Activated CD8-positive, alpha-beta memory T cell treated with anti-CD3 and anti-CD28 coated beads for 24 hours (primary cell): ENCODE measurements at regions not wholly inside any gene's neighbourhood (a gene's known extent, or its start where the extent isn't known, plus 50 kb on each side); places are given as distances from the start of the nearest gene placed in this dataset.
"Not testable (repeated sequence)": the region's sequence is repeated elsewhere in the genome, so short reads cannot be mapped to it uniquely, and the experiment has no call there.

Source experiments
- DNase-seq: peaks from one replicate; pipeline ENCODE4 v3.0.0-alpha.2; 2020

DNA sequence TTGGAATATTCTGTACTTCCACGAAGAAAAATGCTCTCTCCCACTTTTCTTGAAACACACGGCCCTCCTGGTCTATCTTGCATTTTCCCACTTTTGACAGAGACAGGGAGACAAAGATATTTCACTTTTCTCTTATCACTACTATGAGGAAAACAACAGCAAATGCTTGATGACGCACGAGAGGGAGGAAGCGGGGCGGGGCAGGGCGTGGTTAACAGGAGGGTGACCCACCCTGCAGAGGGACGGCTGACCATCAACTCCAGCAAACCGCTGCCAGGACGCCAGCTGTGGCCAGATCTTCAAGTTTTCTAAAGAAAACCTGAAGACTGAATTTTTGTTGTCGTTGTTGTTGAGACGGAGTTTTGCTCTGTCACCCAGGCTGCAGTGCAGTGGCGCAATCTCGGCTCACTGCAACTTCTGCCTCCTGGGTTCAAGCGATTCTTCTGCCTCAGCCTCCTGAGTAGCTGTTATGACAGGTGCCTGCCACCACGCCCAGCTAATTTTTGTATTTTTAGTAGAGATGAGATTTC, 63.8 kb downstream of the NSUN5 start:
- not testable (repeated sequence) for DNase-seq

DNA sequence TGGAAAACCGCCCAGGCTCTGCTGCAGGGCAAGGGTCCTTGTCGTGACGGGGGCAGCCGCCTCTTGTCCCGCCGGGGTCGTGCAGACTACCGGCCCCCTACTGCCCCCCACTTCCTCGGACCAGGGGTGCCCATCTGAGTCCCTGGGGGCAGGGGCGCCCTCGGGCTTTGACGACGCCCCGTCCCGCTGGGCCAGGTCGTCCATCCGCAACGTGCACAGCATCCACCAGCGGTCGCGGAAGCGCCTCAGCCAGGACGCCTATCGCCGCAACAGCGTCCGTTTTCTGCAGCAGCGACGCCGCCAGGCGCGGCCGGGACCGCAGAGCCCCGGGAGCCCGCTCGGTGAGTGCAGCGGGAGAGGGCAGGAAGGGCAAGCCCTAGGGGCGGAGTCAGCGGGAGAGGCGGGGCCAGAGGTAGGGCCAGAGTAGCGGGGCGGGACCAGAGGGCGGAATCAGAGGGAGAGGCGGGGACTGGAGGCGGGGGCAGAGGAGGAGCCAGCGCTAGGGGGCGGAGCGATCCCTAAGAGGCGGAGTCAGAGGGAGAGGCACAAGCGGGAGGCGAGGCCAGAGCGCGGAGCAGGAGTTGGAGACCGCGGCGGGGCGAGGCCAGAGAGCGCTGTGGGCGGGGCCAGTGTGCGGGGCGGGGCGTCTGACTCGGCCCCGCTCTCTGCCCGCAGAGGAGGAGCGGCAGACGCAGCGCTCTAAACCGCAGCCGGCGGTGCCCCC, 73.5 kb downstream of the NSUN5 start:
- peak; percentile 95 for DNase-seq

DNA sequence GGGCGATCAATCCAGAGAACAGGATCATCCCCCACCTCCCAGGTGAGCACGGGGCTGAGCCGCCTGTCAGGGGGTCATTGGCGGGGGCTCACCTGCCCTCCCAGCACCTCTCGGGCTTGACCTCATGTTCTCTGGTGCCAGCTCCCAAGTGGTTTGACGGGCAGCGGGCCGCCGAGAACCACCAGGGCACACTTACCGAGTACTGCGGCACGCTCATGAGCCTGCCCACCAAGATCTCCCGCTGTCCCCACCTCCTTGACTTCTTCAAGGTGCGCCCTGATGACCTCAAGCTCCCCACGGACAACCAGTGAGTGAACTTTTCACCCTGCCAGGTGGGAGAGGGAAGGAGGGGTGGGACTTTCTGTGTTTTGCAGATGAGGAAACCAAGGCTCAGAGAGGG, 82.9 kb downstream of the NSUN5 start:
- DNase-seq, result not testable (repeated sequence)

- DNase-seq, result not testable (repeated sequence)
Observed at GRCh38 chr7:73221724-73222123, 86.9 kb downstream of the NSUN5 start.

DNA sequence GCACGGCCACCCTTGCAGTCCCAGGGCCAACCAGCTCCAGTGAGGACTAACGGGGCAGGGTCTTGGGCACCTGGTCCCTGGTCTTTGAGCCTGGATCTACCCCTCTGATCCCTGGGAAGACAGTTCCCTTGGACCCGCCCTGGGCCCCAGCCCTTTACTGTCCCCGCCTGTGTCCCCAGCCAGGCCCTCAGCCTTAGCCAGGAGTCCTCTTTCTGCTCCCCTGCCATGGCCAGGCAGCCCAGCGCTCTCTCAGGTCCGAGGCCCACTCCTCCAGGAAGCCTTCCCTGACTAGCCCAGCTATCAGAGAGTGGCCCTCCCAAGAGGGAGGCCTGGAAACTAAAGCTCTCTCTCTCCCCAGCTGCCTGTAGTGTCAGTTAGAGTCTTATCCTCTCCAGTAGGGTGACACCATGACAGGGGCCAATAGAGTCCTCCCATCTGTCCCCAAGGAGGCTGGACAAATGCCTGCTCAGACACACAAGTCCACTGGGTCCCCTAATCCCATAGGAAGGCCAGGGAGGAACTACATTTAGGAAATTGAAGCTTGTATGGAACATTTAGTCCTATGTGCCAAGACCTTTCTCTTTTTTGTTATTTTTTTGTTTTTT, 87.8 kb downstream of the NSUN5 start:
- DNase-seq, result not testable (repeated sequence)

- DNase-seq, result not testable (repeated sequence)
Observed at GRCh38 chr7:73220357-73220756, 88.3 kb downstream of the NSUN5 start.

DNA sequence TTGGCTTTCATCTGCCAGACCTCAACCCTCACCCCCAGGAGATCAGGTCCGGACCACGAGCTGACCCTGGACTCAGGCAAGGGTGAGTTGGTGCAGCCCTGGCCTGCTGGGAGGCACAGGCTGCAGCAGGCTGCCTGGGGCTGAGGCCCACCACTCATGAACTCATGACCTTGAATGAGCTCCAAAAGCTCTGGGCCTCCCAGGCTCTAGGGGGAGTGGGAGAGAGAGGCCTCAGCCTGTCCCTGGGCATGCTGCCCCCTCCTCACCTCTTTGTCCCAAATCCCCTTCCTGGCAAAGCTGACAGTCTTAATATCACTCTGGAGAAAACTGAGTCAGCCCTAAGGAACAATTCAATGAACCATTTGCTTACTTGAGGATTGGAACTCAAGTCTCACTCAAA, 89.8 kb downstream of the NSUN5 start:
- DNase-seq, result not testable (repeated sequence)

GRCh38 chr7:73216046-73216675, 92.5 kb downstream of the NSUN5 start:
- DNase-seq, result not testable (repeated sequence)

- not testable (repeated sequence) for DNase-seq
Observed at GRCh38 chr7:73215232-73215631, 93.4 kb downstream of the NSUN5 start.

GRCh38 chr7:73214471-73214870, 94.2 kb downstream of the NSUN5 start:
- not testable (repeated sequence) for DNase-seq

- DNase-seq, result not testable (repeated sequence)
Observed at GRCh38 chr7:73213076-73213475, 95.5 kb downstream of the NSUN5 start.

GRCh38 chr7:73205594-73205993, 103.0 kb downstream of the NSUN5 start:
- DNase-seq, result not testable (repeated sequence)

DNA sequence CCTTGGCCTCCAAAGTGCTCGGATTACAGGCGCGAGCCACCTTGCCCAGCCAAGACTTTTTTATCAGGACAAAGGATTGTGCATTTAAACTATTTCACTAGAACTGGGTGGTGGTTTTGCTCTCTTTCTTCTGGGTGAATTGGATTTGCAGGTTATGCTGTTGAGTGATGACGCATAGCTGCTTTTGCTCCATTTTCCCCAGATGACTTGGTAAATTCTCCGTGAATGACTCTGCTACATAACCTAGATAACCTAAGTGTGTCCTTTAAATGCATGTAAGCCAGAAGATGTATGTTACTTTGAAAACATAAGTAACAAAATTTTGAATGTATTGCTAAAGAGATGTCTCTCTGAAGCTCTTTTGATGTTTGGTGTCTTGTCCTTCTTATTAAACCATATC, 103.7 kb downstream of the NSUN5 start:
- not testable (repeated sequence) for DNase-seq

GRCh38 chr7:73203312-73203711, 105.3 kb downstream of the NSUN5 start:
- not testable (repeated sequence) for DNase-seq

- not testable (repeated sequence) for DNase-seq
Observed at GRCh38 chr7:73201264-73201663, 107.4 kb downstream of the NSUN5 start.

DNA sequence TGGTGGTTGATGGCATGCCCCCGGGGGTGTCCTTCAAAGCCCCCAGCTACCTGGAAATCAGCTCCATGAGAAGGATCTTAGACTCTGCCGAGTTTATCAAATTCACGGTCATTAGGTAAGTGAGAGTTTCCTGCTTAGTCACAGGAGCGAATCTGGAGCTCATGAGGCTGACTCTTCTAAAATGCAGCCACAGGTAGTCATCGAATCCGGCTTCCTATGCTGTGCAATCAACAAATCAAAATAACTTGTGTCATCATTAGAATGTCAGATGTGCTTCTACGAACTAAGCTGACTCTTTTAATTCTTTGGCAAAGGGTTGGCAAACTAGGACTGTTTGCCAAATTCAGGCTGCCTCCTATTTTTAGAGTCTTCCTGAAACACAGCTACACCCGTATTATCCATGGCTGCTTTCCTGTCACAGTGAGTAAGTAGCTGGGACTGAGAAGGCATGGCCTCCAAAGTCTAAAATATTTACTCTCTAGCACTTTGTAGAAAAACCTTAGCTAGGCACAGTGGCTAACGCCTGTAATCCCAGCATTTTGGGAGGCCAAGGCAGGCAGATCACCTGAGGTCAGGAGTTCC, 108.0 kb downstream of the NSUN5 start:
- DNase-seq, result not testable (repeated sequence)

- not testable (repeated sequence) for DNase-seq
Observed at GRCh38 chr7:73193991-73194390, 108.2 kb upstream of the SPDYE9 start.

GRCh38 chr7:73190483-73191155, 104.8 kb upstream of the SPDYE9 start:
- DNase-seq, result not testable (repeated sequence)

DNA sequence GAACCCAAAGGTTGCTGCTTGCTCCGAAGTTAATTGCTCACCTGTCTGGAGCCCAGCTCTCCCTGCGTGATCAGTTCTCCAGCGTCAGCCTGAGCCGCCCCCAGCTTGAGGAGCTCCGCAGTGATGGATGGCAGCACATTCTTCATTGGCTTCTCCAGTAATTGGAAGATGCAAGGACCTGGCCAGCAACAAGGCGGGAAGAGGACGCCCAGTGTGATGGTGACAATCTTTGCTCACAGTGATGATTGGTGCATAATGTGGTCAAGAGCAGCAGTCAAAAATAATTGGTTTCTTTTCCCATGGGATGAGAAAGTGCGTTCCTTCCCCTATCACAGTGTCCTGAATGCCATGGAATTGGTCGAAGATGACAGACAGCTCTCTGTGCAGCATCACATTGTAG, 102.4 kb upstream of the SPDYE9 start:
- peak; percentile 3 for DNase-seq

GRCh38 chr7:73186589-73187309, 100.9 kb upstream of the SPDYE9 start:
- DNase-seq, result not testable (repeated sequence)

DNA sequence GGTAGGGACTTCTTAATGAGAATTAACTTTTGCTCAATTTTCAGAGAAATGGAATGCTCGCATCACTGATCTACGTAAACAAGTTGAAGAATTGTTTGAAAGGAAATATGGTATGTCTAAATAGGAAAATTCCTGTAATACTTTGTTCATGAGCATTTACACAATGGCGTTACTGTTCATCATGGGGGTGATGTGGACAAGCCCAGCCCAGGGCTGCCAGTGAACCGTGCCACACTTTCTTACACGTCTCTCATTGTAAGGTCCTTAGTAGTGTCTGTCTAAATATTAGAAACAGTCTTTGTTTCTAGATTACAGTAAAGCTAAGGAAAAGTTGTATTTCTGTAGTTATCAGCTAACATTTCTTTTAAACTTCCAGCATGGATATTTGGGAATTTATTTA, 91.0 kb upstream of the SPDYE9 start:
- DNase-seq, result not testable (repeated sequence)

- not testable (repeated sequence) for DNase-seq
Observed at GRCh38 chr7:73175322-73175721, 89.5 kb upstream of the SPDYE9 start.
